Liver (tissue), 3 donors: ENCODE measurements at regions not wholly inside any gene's neighbourhood (a gene's known extent, or its start where the extent isn't known, plus 50 kb on each side); places are given as distances from the start of the nearest gene placed in this dataset.

ENCODE experiments used
- ATF3 ChIP-seq: IDR thresholded peaks from 2 replicates; pipeline ENCODE4 v1.6.1; 2016; ENCODE audit warnings: antibody characterized with exemption
- EGR1 ChIP-seq, 2 donors: IDR thresholded peaks; 2 replicates each; pipeline ENCODE4 v1.6.1; 2016 to 2018; ENCODE audit warnings: antibody characterized with exemption in 2 of 2, low read depth in 2 of 2
- HNF4A ChIP-seq, 2 donors: conservative IDR thresholded peaks; 2 replicates each; pipeline ENCODE4 v1.6.1; 2016; ENCODE audit warnings: antibody characterized with exemption in 2 of 2, mild to moderate bottlenecking in 2 of 2
- JUND ChIP-seq, 2 donors: IDR thresholded peaks; 2 replicates each; pipeline ENCODE4 v1.6.1; 2016; ENCODE audit warnings: antibody characterized with exemption in 2 of 2
- NR2F2 ChIP-seq: IDR thresholded peaks from 2 replicates; pipeline ENCODE4 v1.6.1; 2016; ENCODE audit warnings: antibody characterized with exemption
- RAD21 ChIP-seq, 2 donors: IDR thresholded peaks; 2 replicates each; pipeline ENCODE4 v1.6.1; 2016; ENCODE audit warnings: antibody characterized with exemption in 2 of 2, mild to moderate bottlenecking in 2 of 2
- REST ChIP-seq: IDR thresholded peaks from 2 replicates; pipeline ENCODE4 v1.6.1; 2016; ENCODE audit warnings: antibody characterized with exemption, mild to moderate bottlenecking
- SP1 ChIP-seq: IDR thresholded peaks from 2 replicates; pipeline ENCODE4 v1.6.1; 2018; ENCODE audit warnings: antibody characterized with exemption, mild to moderate bottlenecking
- TF ChIP-seq, protein P1 (sequence below): fragments of 150-350 bp; IDR thresholded peaks from 2 replicates; pipeline ENCODE4 v1.5.1; 2017; ENCODE audit warnings: improper control_type of control experiment, low read depth, low read length; ENCODE audit not compliant: missing input control
- TF ChIP-seq, protein P2 (sequence below): IDR thresholded peaks from 2 replicates; pipeline ENCODE4 v1.6.1; 2016; ENCODE audit warnings: antibody characterized with exemption
- TF ChIP-seq, protein P3 (sequence below): IDR thresholded peaks from 2 replicates; pipeline ENCODE4 v1.6.1; 2016; ENCODE audit warnings: antibody characterized with exemption
- donor health status: healthy.
- donor health status: healthy.

GRCh38 chr6:14959324-14959885, 286.5 kb upstream of the JARID2 start:
- TF ChIP-seq NR2F2 (no peak), REST (no peak), JUND (IDR thresholded peaks at IDR 0.05) (no peak), SP1 (no peak), RAD21 (IDR thresholded peaks at IDR 0.05) (no peak), HNF4A (conservative IDR thresholded peaks at IDR 0.05) (no peak), ATF3 (no peak), EGR1 (IDR thresholded peaks at IDR 0.05; ENCODE audit: low read depth in 2 of 2) (no peak)
- TF ChIP-seq, protein P1, sequence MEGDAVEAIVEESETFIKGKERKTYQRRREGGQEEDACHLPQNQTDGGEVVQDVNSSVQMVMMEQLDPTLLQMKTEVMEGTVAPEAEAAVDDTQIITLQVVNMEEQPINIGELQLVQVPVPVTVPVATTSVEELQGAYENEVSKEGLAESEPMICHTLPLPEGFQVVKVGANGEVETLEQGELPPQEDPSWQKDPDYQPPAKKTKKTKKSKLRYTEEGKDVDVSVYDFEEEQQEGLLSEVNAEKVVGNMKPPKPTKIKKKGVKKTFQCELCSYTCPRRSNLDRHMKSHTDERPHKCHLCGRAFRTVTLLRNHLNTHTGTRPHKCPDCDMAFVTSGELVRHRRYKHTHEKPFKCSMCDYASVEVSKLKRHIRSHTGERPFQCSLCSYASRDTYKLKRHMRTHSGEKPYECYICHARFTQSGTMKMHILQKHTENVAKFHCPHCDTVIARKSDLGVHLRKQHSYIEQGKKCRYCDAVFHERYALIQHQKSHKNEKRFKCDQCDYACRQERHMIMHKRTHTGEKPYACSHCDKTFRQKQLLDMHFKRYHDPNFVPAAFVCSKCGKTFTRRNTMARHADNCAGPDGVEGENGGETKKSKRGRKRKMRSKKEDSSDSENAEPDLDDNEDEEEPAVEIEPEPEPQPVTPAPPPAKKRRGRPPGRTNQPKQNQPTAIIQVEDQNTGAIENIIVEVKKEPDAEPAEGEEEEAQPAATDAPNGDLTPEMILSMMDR = no peak
- TF ChIP-seq, protein P2, sequence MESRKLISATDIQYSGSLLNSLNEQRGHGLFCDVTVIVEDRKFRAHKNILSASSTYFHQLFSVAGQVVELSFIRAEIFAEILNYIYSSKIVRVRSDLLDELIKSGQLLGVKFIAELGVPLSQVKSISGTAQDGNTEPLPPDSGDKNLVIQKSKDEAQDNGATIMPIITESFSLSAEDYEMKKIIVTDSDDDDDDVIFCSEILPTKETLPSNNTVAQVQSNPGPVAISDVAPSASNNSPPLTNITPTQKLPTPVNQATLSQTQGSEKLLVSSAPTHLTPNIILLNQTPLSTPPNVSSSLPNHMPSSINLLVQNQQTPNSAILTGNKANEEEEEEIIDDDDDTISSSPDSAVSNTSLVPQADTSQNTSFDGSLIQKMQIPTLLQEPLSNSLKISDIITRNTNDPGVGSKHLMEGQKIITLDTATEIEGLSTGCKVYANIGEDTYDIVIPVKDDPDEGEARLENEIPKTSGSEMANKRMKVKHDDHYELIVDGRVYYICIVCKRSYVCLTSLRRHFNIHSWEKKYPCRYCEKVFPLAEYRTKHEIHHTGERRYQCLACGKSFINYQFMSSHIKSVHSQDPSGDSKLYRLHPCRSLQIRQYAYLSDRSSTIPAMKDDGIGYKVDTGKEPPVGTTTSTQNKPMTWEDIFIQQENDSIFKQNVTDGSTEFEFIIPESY = no peak
- TF ChIP-seq, protein P3, sequence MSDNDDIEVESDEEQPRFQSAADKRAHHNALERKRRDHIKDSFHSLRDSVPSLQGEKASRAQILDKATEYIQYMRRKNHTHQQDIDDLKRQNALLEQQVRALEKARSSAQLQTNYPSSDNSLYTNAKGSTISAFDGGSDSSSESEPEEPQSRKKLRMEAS = no peak
